Ectodermal cell (in vitro differentiated cells): ENCODE measurements at regions not wholly inside any gene's neighbourhood (a gene's known extent, or its start where the extent isn't known, plus 50 kb on each side); places are given as distances from the start of the nearest gene placed in this dataset.

Source experiments
- H3K27ac ChIP-seq: 2 replicates; pipeline ENCODE4 v1.7.0; 2013; ENCODE audit warnings: mild to moderate bottlenecking, low read depth, low read length; ENCODE audit not compliant: insufficient read depth, poor library complexity, severe bottlenecking
- H3K27me3 ChIP-seq: 2 replicates; pipeline ENCODE4 v1.7.0; 2013; ENCODE audit warnings: mild to moderate bottlenecking, low read length; ENCODE audit not compliant: insufficient read depth, control insufficient read depth, poor library complexity, severe bottlenecking
- H3K36me3 ChIP-seq: one replicate; pipeline ENCODE4 v1.7.0; 2013; ENCODE audit warnings: low read length; ENCODE audit not compliant: control insufficient read depth, insufficient read depth
- H3K4me1 ChIP-seq: one replicate; pipeline ENCODE4 v1.7.0; 2013; ENCODE audit warnings: low read length; ENCODE audit not compliant: control insufficient read depth, insufficient read depth
- H3K4me3 ChIP-seq: 2 replicates; pipeline ENCODE4 v1.7.0; 2013; ENCODE audit warnings: low read depth, low read length, control low read depth; ENCODE audit not compliant: insufficient read depth
- H3K9me3 ChIP-seq: 2 replicates; pipeline ENCODE4 v1.7.0; 2013; ENCODE audit warnings: mild to moderate bottlenecking, low read length, moderate library complexity; ENCODE audit not compliant: control insufficient read depth
- WGBS, 2 experiments: methylation state at CpG; one replicate each; pipeline ENCODE4 v1.1.7; 2013; ENCODE audit warnings: missing lambda C conversion rate in 2 of 2; 5-methylcytosine and 5-hydroxymethylcytosine counted together

- H3K36me3 ChIP-seq = no peaks in the 10 kb centered on the region
- no peak overlapping the region for H3K4me3 ChIP-seq
- no peaks in the 10 kb centered on the region for H3K9me3 ChIP-seq
- H3K27me3 ChIP-seq = peaks cover 30% of the 10 kb centered on the region
- peaks cover 6% of the 10 kb centered on the region for H3K4me1 ChIP-seq
- WGBS, 2 experiments = 87 to 91% methylated on average over 8 to 11 of the region's 11 CpGs
- H3K27ac ChIP-seq = no peak overlapping the region
Measured at GRCh38 chr5:1671351-1671750, 128.3 kb downstream of the MRPL36 start.

- Histone ChIP-seq H3K27ac (no peak overlapping the region), H3K27me3 (peaks cover 40% of the 10 kb centered on the region), H3K9me3 (no peaks in the 10 kb centered on the region), H3K4me1 (peaks cover 6% of the 10 kb centered on the region), H3K4me3 (no peak overlapping the region), H3K36me3 (no peaks in the 10 kb centered on the region)
- WGBS, 2 experiments = 71% methylated on average over 2 of the region's 2 CpGs
Measured at GRCh38 chr5:1670351-1670750, 129.3 kb downstream of the MRPL36 start.

- 78 to 80% methylated on average over 10 of the region's 10 CpGs for WGBS, 2 experiments
Measured at GRCh38 chr5:1669276-1670155, 130.1 kb downstream of the MRPL36 start.

GRCh38 chr5:1668141-1668721 is 131.4 kb downstream of the MRPL36 start:
- 19 to 21% methylated on average over 23 of the region's 23 CpGs for WGBS, 2 experiments
- Histone ChIP-seq H3K4me3 (peak overlapping the region; percentile 46), H3K27me3 (peaks cover 43% of the 10 kb centered on the region)

More at GRCh38 chr5:1669276-1670155, 130.1 kb downstream of the MRPL36 start:
- Histone ChIP-seq H3K27ac (no peak overlapping the region), H3K27me3 (peaks cover 43% of the 10 kb centered on the region), H3K4me3 (no peak overlapping the region), H3K4me1 (peaks cover 6% of the 10 kb centered on the region), H3K9me3 (no peaks in the 10 kb centered on the region), H3K36me3 (no peaks in the 10 kb centered on the region)

GRCh38 chr5:1667648-1668140 is 131.9 kb downstream of the MRPL36 start:
- no peaks in the 10 kb centered on the region for H3K9me3 ChIP-seq
- peak overlapping the region; percentile 46 for H3K4me3 ChIP-seq
- peaks cover 43% of the 10 kb centered on the region for H3K27me3 ChIP-seq
- H3K36me3 ChIP-seq = no peaks in the 10 kb centered on the region
- peaks cover 6% of the 10 kb centered on the region for H3K4me1 ChIP-seq
- H3K27ac ChIP-seq = no peak overlapping the region
- WGBS, 2 experiments = 2% methylated on average over 38 of the region's 38 CpGs

More at GRCh38 chr5:1668141-1668721, 131.4 kb downstream of the MRPL36 start:
- H3K27ac ChIP-seq = no peak overlapping the region
- no peaks in the 10 kb centered on the region for H3K9me3 ChIP-seq
- no peaks in the 10 kb centered on the region for H3K36me3 ChIP-seq
- H3K4me1 ChIP-seq = peaks cover 6% of the 10 kb centered on the region

- 6 to 7% methylated on average over 50 to 53 of the region's 62 CpGs for WGBS, 2 experiments
- H3K9me3 ChIP-seq = no peaks in the 10 kb centered on the region
- H3K27ac ChIP-seq = no peak overlapping the region
- peaks cover 6% of the 10 kb centered on the region for H3K4me1 ChIP-seq
- peak overlapping the region; percentile 46 for H3K4me3 ChIP-seq
- peaks cover 43% of the 10 kb centered on the region for H3K27me3 ChIP-seq
- no peaks in the 10 kb centered on the region for H3K36me3 ChIP-seq
Measured at GRCh38 chr5:1666812-1667588, 132.6 kb downstream of the MRPL36 start.

- H3K36me3 ChIP-seq = no peaks in the 10 kb centered on the region
- no peaks in the 10 kb centered on the region for H3K9me3 ChIP-seq
- H3K4me3 ChIP-seq = no peak overlapping the region
- H3K27me3 ChIP-seq = peaks cover 43% of the 10 kb centered on the region
- H3K27ac ChIP-seq = no peak overlapping the region
- peaks cover 6% of the 10 kb centered on the region for H3K4me1 ChIP-seq
- WGBS, 2 experiments = 93% methylated on average over 5 of the region's 5 CpGs
Measured at GRCh38 chr5:1666221-1666620, 133.4 kb downstream of the MRPL36 start.

- Histone ChIP-seq H3K9me3 (no peaks in the 10 kb centered on the region), H3K4me3 (no peak overlapping the region), H3K27ac (no peak overlapping the region), H3K27me3 (peaks cover 43% of the 10 kb centered on the region), H3K36me3 (no peaks in the 10 kb centered on the region), H3K4me1 (peaks cover 6% of the 10 kb centered on the region)
- WGBS, 2 experiments = 94 to 96% methylated on average over 4 of the region's 4 CpGs
Measured at GRCh38 chr5:1665803-1666202, 133.8 kb downstream of the MRPL36 start.

- peaks cover 43% of the 10 kb centered on the region for H3K27me3 ChIP-seq
- 86% methylated on average over 6 of the region's 6 CpGs for WGBS, 2 experiments
- no peaks in the 10 kb centered on the region for H3K9me3 ChIP-seq
Measured at GRCh38 chr5:1665231-1665630, 134.4 kb downstream of the MRPL36 start.

GRCh38 chr5:1663186-1663585 is 136.5 kb downstream of the MRPL36 start:
- Histone ChIP-seq H3K4me3 (no peak overlapping the region), H3K9me3 (no peaks in the 10 kb centered on the region), H3K27me3 (peaks cover 27% of the 10 kb centered on the region), H3K27ac (no peak overlapping the region), H3K36me3 (no peaks in the 10 kb centered on the region), H3K4me1 (peaks cover 12% of the 10 kb centered on the region)
- WGBS, 2 experiments = 93% methylated on average over 13 of the region's 13 CpGs

More at GRCh38 chr5:1665231-1665630, 134.4 kb downstream of the MRPL36 start:
- H3K4me1 ChIP-seq = peaks cover 7% of the 10 kb centered on the region
- H3K27ac ChIP-seq = no peak overlapping the region
- no peaks in the 10 kb centered on the region for H3K36me3 ChIP-seq
- no peak overlapping the region for H3K4me3 ChIP-seq
